ENCODE measurements at regions not wholly inside any gene's neighbourhood (a gene's known extent, or its start where the extent isn't known, plus 50 kb on each side); places are given as distances from the start of the nearest gene placed in this dataset.

DNA sequence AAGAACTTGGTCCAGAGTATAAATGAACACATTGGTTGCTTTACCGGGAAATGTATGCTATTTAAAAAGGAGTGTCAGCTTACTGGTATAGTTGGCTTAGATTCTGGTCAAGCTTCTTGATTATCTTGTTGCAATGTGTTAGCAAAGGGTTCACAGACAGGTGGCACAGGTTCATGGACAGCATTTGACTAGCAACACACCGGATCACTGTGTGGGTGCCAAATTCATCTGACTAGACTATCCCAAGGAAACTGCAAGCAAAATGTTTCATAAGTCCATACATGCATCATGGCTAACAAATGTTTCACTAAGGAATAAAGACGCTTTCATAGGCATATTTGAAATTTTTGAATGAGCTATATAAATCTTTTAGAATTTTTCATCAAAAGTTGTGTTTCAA is 274.1 kb downstream of the PLK2 start:
- TF ChIP-seq EZH2 (IDR thresholded peaks at IDR 0.05) (no peak), POLR2AphosphoS5 (IDR thresholded peaks at IDR 0.05; ENCODE audit: borderline replicate concordance, low read depth, low read length) (no peak), FOXP2 (optimal IDR thresholded peaks at IDR 0.05; ENCODE audit: control extremely low read depth, extremely low read length, insufficient read depth) (no peak)

Data from SK-N-MC (cell line).